ENCODE measurements at regions not wholly inside any gene's neighbourhood (a gene's known extent, or its start where the extent isn't known, plus 50 kb on each side); places are given as distances from the start of the nearest gene placed in this dataset.

- TF ChIP-seq POLR2AphosphoS5 (IDR thresholded peaks at IDR 0.05) (no peak), EP300 (IDR thresholded peaks at IDR 0.05; ENCODE audit: low read depth) (no peak), POLR2A (IDR thresholded peaks at IDR 0.05) (no peak)
- TF ChIP-seq, protein P1, sequence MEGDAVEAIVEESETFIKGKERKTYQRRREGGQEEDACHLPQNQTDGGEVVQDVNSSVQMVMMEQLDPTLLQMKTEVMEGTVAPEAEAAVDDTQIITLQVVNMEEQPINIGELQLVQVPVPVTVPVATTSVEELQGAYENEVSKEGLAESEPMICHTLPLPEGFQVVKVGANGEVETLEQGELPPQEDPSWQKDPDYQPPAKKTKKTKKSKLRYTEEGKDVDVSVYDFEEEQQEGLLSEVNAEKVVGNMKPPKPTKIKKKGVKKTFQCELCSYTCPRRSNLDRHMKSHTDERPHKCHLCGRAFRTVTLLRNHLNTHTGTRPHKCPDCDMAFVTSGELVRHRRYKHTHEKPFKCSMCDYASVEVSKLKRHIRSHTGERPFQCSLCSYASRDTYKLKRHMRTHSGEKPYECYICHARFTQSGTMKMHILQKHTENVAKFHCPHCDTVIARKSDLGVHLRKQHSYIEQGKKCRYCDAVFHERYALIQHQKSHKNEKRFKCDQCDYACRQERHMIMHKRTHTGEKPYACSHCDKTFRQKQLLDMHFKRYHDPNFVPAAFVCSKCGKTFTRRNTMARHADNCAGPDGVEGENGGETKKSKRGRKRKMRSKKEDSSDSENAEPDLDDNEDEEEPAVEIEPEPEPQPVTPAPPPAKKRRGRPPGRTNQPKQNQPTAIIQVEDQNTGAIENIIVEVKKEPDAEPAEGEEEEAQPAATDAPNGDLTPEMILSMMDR (IDR thresholded peaks at IDR 0.05): no peak
- no peaks in the 10 kb centered on the region for H3K27me3 ChIP-seq
- 96 to 97% methylated on average over 3 to 4 of the region's 4 CpGs for WGBS, 2 donors (ENCODE audit: low coverage in 1 of 2)
Observed at GRCh38 chr3:160092760-160093159, 104.1 kb downstream of the IL12A start.

DNA sequence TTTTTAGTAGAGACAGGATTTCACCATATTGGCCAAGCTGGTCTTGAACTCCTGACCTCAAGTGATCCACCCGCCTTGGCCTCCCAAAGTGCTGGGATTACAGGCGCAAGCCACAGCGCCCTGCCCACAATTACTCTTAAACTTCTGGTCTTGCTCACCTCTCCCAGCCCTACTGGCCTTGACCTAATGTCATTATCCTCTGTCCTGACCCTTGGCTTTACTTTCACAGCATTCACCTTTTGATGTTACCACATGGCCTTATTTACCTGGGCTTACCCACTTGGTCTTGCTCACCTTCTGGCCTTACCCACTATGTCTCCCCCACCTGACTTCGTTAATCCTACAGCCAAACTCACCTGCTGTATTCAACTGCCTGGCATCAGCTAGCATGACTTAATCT is 105.9 kb downstream of the IL12A start:
- H3K27me3 ChIP-seq: no peaks in the 10 kb centered on the region
- no peaks in the 10 kb centered on the region for H3K4me1 ChIP-seq
- in situ Hi-C loops (cut with MboI; ENCODE audit: low pct_ligation_motif_present in 1 of 4, low pct_unique_long_range_greater_than_20kb in 1 of 4, low sequenced_read_pairs in 3 of 4): no loop called here
- no peak overlapping the region for H3K4me3 ChIP-seq
- intact Hi-C loops (cut with DNase I; ENCODE audit: low total_unique reads): no loop called here
- DNase-seq: no peak
- 86 to 91% methylated on average over 1 to 4 of the region's 4 CpGs for WGBS, 2 donors (ENCODE audit: low coverage in 1 of 2)
- TF ChIP-seq POLR2AphosphoS5 (IDR thresholded peaks at IDR 0.05) (no peak), POLR2A (IDR thresholded peaks at IDR 0.05) (no peak), EP300 (IDR thresholded peaks at IDR 0.05; ENCODE audit: low read depth) (no peak)
- TF ChIP-seq, protein P1 (IDR thresholded peaks at IDR 0.05): no peak
- H3K9me3 ChIP-seq: no peaks in the 10 kb centered on the region
- H3K27ac ChIP-seq: no peak overlapping the region
- H3K36me3 ChIP-seq: no peaks in the 10 kb centered on the region

More at GRCh38 chr3:160092760-160093159, 104.1 kb downstream of the IL12A start:
- no peak for DNase-seq
- Histone ChIP-seq H3K27ac (no peak overlapping the region), H3K4me3 (no peak overlapping the region), H3K36me3 (no peaks in the 10 kb centered on the region), H3K4me1 (no peaks in the 10 kb centered on the region), H3K9me3 (no peaks in the 10 kb centered on the region)
- intact Hi-C loops (cut with DNase I; ENCODE audit: low total_unique reads) (no loop called here), in situ Hi-C loops (cut with MboI; ENCODE audit: low pct_ligation_motif_present in 1 of 4, low pct_unique_long_range_greater_than_20kb in 1 of 4, low sequenced_read_pairs in 3 of 4) (no loop called here)

GRCh38 chr3:160097478-160097877 is 108.8 kb downstream of the IL12A start:
- H3K9me3 ChIP-seq: no peaks in the 10 kb centered on the region
- H3K36me3 ChIP-seq: no peaks in the 10 kb centered on the region
- intact Hi-C loops (cut with DNase I; ENCODE audit: low total_unique reads): no loop called here
- H3K27ac ChIP-seq: no peak overlapping the region
- 96 to 97% methylated on average over 5 to 11 of the region's 11 CpGs for WGBS, 2 donors (ENCODE audit: low coverage in 1 of 2)
- no peaks in the 10 kb centered on the region for H3K4me1 ChIP-seq
- TF ChIP-seq POLR2AphosphoS5 (IDR thresholded peaks at IDR 0.05) (no peak), POLR2A (IDR thresholded peaks at IDR 0.05) (no peak), EP300 (IDR thresholded peaks at IDR 0.05; ENCODE audit: low read depth) (no peak)
- TF ChIP-seq, protein P1 (IDR thresholded peaks at IDR 0.05): no peak
- no peaks in the 10 kb centered on the region for H3K27me3 ChIP-seq
- in situ Hi-C loops (cut with MboI; ENCODE audit: low pct_ligation_motif_present in 1 of 4, low pct_unique_long_range_greater_than_20kb in 1 of 4, low sequenced_read_pairs in 3 of 4): no loop called here
- no peak overlapping the region for H3K4me3 ChIP-seq
- DNase-seq: no peak

- no peak for DNase-seq
- H3K4me1 ChIP-seq: no peaks in the 10 kb centered on the region
- TF ChIP-seq, protein P1 (IDR thresholded peaks at IDR 0.05): no peak
- TF ChIP-seq POLR2AphosphoS5 (IDR thresholded peaks at IDR 0.05): no peak
- no peak for TF ChIP-seq POLR2A (IDR thresholded peaks at IDR 0.05)
- no peak for TF ChIP-seq EP300 (IDR thresholded peaks at IDR 0.05; ENCODE audit: low read depth)
- no peak overlapping the region for H3K4me3 ChIP-seq
- WGBS, 2 donors (ENCODE audit: low coverage in 1 of 2): 74 to 88% methylated on average over 1 to 5 of the region's 5 CpGs
- no peaks in the 10 kb centered on the region for H3K36me3 ChIP-seq
- no peaks in the 10 kb centered on the region for H3K27me3 ChIP-seq
- H3K9me3 ChIP-seq: no peaks in the 10 kb centered on the region
- intact Hi-C loops (cut with DNase I; ENCODE audit: low total_unique reads): no loop called here
- in situ Hi-C loops (cut with MboI; ENCODE audit: low pct_ligation_motif_present in 1 of 4, low pct_unique_long_range_greater_than_20kb in 1 of 4, low sequenced_read_pairs in 3 of 4): no loop called here
- no peak overlapping the region for H3K27ac ChIP-seq
Observed at GRCh38 chr3:160098261-160098908, 109.8 kb downstream of the IL12A start.

Data from transverse colon (tissue), 4 donors.